Astrocyte (in vitro differentiated cells and primary cell): ENCODE measurements at regions not wholly inside any gene's neighbourhood (a gene's known extent, or its start where the extent isn't known, plus 50 kb on each side); places are given as distances from the start of the nearest gene placed in this dataset.

Experiments
- DNase-seq: peaks from one replicate; pipeline ENCODE4 v3.0.0-alpha.2; 2010; ENCODE audit warnings: low read depth
- FAIRE-seq: peaks from 2 replicates; lab custom pipeline; 2011; peaks lifted over from hg19 to GRCh38; lab: Jason Lieb, UNC
- H2AFZ ChIP-seq: 2 replicates; pipeline ENCODE4 v1.6.0; 2012; ENCODE audit warnings: low read depth, low read length, inconsistent platforms
- H3K27ac ChIP-seq: 2 replicates; pipeline ENCODE4 v1.5.1; 2011; ENCODE audit warnings: low read depth, low read length, inconsistent platforms
- H3K27me3 ChIP-seq: 2 replicates; pipeline ENCODE4 v1.6.0; 2011; ENCODE audit warnings: low read length, inconsistent platforms; ENCODE audit not compliant: insufficient read depth
- H3K36me3 ChIP-seq: 2 replicates; pipeline ENCODE4 v1.5.1; 2011; ENCODE audit warnings: low read length, inconsistent platforms; ENCODE audit not compliant: insufficient read depth
- H3K4me1 ChIP-seq: 2 replicates; pipeline ENCODE4 v1.5.1; 2011; ENCODE audit warnings: low read length, inconsistent platforms; ENCODE audit not compliant: insufficient read depth
- H3K4me2 ChIP-seq: 2 replicates; pipeline ENCODE4 v1.6.0; 2012; ENCODE audit warnings: low read length, inconsistent platforms
- H3K4me3 ChIP-seq: 2 replicates; pipeline ENCODE4 v1.5.1; 2011; ENCODE audit warnings: low read depth, mild to moderate bottlenecking, low read length, inconsistent platforms; ENCODE audit not compliant: insufficient read depth
- H3K79me2 ChIP-seq: 2 replicates; pipeline ENCODE4 v1.6.0; 2012; ENCODE audit warnings: mild to moderate bottlenecking, low read length, inconsistent platforms; ENCODE audit not compliant: insufficient read depth
- H3K9ac ChIP-seq: 2 replicates; pipeline ENCODE4 v1.6.0; 2012; ENCODE audit warnings: mild to moderate bottlenecking, low read length, inconsistent platforms
- H3K9me3 ChIP-seq: 2 replicates; pipeline ENCODE4 v1.5.1; 2012; ENCODE audit warnings: low read depth, mild to moderate bottlenecking, low read length, inconsistent platforms; ENCODE audit not compliant: insufficient read depth
- H4K20me1 ChIP-seq: 2 replicates; pipeline ENCODE4 v1.6.0; 2012; ENCODE audit warnings: low read length, inconsistent platforms; ENCODE audit not compliant: insufficient read depth
- H3K27ac Mint-ChIP-seq: one replicate; pipeline ENCODE4 v1.8.0; 2021; ENCODE audit warnings: mild to moderate bottlenecking, mixed read lengths; ENCODE audit not compliant: unreplicated experiment
- H3K27me3 Mint-ChIP-seq: one replicate; pipeline ENCODE4 v1.8.0; 2021; ENCODE audit warnings: low read depth, mixed read lengths; ENCODE audit not compliant: unreplicated experiment
- H3K36me3 Mint-ChIP-seq: one replicate; pipeline ENCODE4 v1.8.0; 2021; ENCODE audit warnings: low read depth, mixed read lengths; ENCODE audit not compliant: unreplicated experiment
- H3K4me1 Mint-ChIP-seq: one replicate; pipeline ENCODE4 v1.8.0; 2021; ENCODE audit warnings: low read depth, mixed read lengths; ENCODE audit not compliant: unreplicated experiment
- H3K4me3 Mint-ChIP-seq: one replicate; pipeline ENCODE4 v1.8.0; 2021; ENCODE audit warnings: mild to moderate bottlenecking, moderate library complexity, mixed read lengths; ENCODE audit not compliant: unreplicated experiment
- H3K9me3 Mint-ChIP-seq: one replicate; pipeline ENCODE4 v1.8.0; 2021; ENCODE audit warnings: mild to moderate bottlenecking, mixed read lengths; ENCODE audit not compliant: unreplicated experiment
- CTCF ChIP-seq: IDR thresholded peaks from 2 replicates; pipeline ENCODE4 v1.5.1; 2011; ENCODE audit warnings: low read depth, mild to moderate bottlenecking, inconsistent platforms, low read length, moderate library complexity; ENCODE audit not compliant: insufficient read depth
- EZH2 ChIP-seq: IDR thresholded peaks from 2 replicates; pipeline ENCODE4 v1.6.1; 2012; ENCODE audit warnings: mild to moderate bottlenecking, low read length, inconsistent platforms; ENCODE audit not compliant: insufficient read depth

GRCh38 chr4:149870008-149870407 is 54.4 kb upstream of the IQCM start:
- TF ChIP-seq EZH2 (no peak), CTCF (no peak)
- H3K27me3 ChIP-seq = no peaks in the 10 kb centered on the region

GRCh38 chr4:149881744-149882143 is 66.1 kb upstream of the IQCM start:
- H3K9me3 ChIP-seq = no peaks in the 10 kb centered on the region
- H3K9ac ChIP-seq = no peak overlapping the region
- DNase-seq (no peak), FAIRE-seq (no peak)
- peaks cover 13% of the 10 kb centered on the region for H3K4me1 Mint-ChIP-seq
- no peak overlapping the region for H3K4me2 ChIP-seq
- H3K27ac Mint-ChIP-seq = no peak overlapping the region
- no peaks in the 10 kb centered on the region for H3K36me3 ChIP-seq
- no peaks in the 10 kb centered on the region for H3K36me3 Mint-ChIP-seq
- no peak overlapping the region for H3K27ac ChIP-seq
- H3K4me1 ChIP-seq = peaks cover 9% of the 10 kb centered on the region
- H2AFZ ChIP-seq = no peak overlapping the region
- H3K4me3 ChIP-seq = no peak overlapping the region
- no peaks in the 10 kb centered on the region for H3K79me2 ChIP-seq
- H3K9me3 Mint-ChIP-seq = peaks cover 3% of the 10 kb centered on the region
- H3K27me3 ChIP-seq = no peaks in the 10 kb centered on the region
- TF ChIP-seq EZH2 (no peak), CTCF (no peak)
- H3K27me3 Mint-ChIP-seq = no peaks in the 10 kb centered on the region
- no peak overlapping the region for H3K4me3 Mint-ChIP-seq
- H4K20me1 ChIP-seq = no peaks in the 10 kb centered on the region

More at GRCh38 chr4:149870008-149870407, 54.4 kb upstream of the IQCM start:
- Histone ChIP-seq H3K9ac (no peak overlapping the region), H3K9me3 (no peaks in the 10 kb centered on the region), H3K27ac (no peak overlapping the region), H3K4me2 (no peak overlapping the region), H3K79me2 (no peaks in the 10 kb centered on the region), H3K4me1 (no peaks in the 10 kb centered on the region), H3K4me3 (no peak overlapping the region), H3K36me3 (no peaks in the 10 kb centered on the region), H4K20me1 (no peaks in the 10 kb centered on the region), H2AFZ (no peak overlapping the region)
- Mint-ChIP-seq H3K9me3 (no peaks in the 10 kb centered on the region), H3K4me1 (peaks cover 7% of the 10 kb centered on the region), H3K4me3 (no peak overlapping the region), H3K36me3 (no peaks in the 10 kb centered on the region), H3K27ac (no peak overlapping the region), H3K27me3 (no peaks in the 10 kb centered on the region)
- FAIRE-seq = no peak
- no peak for DNase-seq

GRCh38 chr4:149882251-149882650 is 66.6 kb upstream of the IQCM start:
- Histone ChIP-seq H3K9ac (no peak overlapping the region), H3K4me1 (peaks cover 11% of the 10 kb centered on the region), H4K20me1 (no peaks in the 10 kb centered on the region), H2AFZ (no peak overlapping the region), H3K4me2 (no peak overlapping the region), H3K9me3 (no peaks in the 10 kb centered on the region), H3K79me2 (no peaks in the 10 kb centered on the region), H3K4me3 (no peak overlapping the region), H3K27ac (no peak overlapping the region), H3K27me3 (no peaks in the 10 kb centered on the region), H3K36me3 (no peaks in the 10 kb centered on the region)
- no peaks in the 10 kb centered on the region for H3K36me3 Mint-ChIP-seq
- FAIRE-seq = no peak
- H3K4me3 Mint-ChIP-seq = no peak overlapping the region
- no peak for TF ChIP-seq CTCF
- no peak for TF ChIP-seq EZH2
- H3K27me3 Mint-ChIP-seq = no peaks in the 10 kb centered on the region
- no peak for DNase-seq
- peaks cover 3% of the 10 kb centered on the region for H3K9me3 Mint-ChIP-seq
- H3K4me1 Mint-ChIP-seq = peaks cover 13% of the 10 kb centered on the region
- no peak overlapping the region for H3K27ac Mint-ChIP-seq
